Posterior cingulate gyrus (tissue), 11 donors: ENCODE measurements at regions not wholly inside any gene's neighbourhood (a gene's known extent, or its start where the extent isn't known, plus 50 kb on each side); places are given as distances from the start of the nearest gene placed in this dataset.
A peak's percentile ranks its signal among the peaks of the same experiment; 100 is the strongest.
"Not testable (repeated sequence)": the region's sequence is repeated elsewhere in the genome, so short reads cannot be mapped to it uniquely, and the experiment has no call there.

Experiments
- DNase-seq, 10 donors: peaks; one replicate each; pipeline versions ENCODE4 v3.0.0 to v3.0.0-alpha.2; 2020 to 2021; ENCODE audit warnings: mixed read lengths in 3 of 10
- intact Hi-C: fragments of 100-400 bp; cut with DNase I; formaldehyde crosslinking; loops from one replicate; pipeline ENCODE4 v1.15.1; 2023

DNA sequence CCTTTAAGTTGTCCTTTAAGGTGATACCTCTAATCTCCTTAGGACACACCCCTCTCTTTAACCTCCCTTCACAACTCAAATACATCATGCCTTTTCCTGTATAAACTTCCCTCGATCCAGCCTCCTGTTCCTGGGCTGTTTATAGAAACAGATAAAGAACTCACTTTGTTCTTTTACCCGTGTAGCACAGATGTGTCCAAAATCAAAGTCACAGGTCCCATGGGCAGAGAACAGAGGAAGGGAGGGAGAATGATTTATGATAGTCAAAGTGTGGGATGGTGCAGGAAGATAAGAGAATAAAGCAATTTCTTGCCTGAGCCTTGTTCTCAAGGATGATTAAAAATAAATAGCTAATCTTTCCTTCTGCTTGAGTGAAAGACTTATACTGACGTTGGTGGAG lies 50.3 kb upstream of the CABCOCO1 start:
- no peak for DNase-seq
- intact Hi-C loops, result no loop called here

DNA sequence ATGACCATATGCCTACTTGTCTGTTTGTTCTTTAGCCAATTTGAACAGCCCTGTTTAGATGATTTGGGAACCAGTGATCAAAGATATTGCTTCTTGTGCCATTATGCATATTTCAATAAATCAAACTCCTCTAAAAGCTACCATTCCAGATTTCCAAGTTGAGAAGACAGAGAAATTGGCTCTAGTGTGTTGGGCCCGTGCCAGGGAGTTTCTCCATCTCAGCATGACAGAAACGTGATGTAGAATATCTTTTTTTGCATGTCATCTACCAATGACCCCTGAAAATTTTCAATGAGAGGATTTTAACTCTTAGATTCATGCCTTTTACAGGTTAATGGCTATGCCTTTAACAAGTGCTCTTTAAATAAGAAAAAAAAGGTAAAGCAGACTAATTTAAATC lies 50.7 kb upstream of the CABCOCO1 start:
- DNase-seq, result peak in 1 of 10 donors; percentile 53
- intact Hi-C loops, result no loop called here

DNA sequence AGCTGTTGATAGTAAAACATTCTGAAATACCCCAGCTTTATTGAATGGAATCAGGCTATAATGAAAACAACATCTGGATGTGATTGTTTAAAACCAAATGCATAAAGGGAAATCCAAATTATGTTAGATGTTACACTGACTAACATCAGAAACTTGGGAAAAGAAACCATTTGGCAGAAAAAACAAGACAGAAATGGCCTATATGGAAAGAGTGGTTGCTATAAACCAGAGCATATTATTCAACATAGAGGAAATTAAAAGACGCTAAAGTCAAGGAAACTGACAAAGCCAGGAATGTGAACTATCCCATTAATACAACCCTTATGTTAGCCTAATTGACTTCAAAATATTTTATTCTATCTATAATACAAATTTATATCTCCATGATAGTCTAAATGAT lies 53.0 kb upstream of the CABCOCO1 start:
- DNase-seq, result no peak
- intact Hi-C loops, result no loop called here

DNA sequence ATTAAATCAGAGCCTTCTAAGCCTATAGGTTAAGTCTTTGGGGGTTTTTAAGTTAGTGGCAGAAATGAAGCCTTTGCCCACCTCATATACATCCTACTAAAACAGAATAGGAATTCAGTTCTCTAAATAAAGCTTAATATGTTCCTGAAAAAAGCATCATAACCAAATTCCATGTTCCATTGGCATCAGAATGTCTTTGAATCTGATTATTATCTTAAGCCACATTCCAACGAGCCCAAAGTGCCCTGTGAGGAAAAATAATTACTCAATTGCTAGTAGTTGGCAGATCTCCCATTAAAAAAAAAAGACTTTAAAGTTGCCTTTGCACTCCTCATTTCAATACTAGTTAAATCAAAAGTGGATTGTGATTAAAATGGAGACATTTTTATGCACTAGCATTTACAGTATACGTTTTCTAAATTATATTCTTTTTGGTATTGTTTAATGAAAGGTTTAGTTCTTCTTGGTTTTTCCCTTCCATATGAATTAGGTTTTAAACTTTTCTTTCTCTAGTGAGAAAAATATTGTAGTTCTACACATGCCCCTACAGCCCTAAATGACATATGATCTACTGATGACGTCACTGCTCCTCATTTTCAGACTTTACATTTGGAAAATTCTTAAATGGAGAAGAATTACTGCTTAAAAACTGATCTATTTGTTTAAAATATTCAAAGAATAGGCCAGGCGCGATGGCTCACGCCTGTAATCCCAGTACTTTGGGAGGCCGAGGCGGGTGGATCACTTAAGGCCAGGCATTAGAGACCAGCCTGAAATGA lies 54.3 kb upstream of the CABCOCO1 start:
- DNase-seq, result no peak
- intact Hi-C loops, result no loop called here

DNA sequence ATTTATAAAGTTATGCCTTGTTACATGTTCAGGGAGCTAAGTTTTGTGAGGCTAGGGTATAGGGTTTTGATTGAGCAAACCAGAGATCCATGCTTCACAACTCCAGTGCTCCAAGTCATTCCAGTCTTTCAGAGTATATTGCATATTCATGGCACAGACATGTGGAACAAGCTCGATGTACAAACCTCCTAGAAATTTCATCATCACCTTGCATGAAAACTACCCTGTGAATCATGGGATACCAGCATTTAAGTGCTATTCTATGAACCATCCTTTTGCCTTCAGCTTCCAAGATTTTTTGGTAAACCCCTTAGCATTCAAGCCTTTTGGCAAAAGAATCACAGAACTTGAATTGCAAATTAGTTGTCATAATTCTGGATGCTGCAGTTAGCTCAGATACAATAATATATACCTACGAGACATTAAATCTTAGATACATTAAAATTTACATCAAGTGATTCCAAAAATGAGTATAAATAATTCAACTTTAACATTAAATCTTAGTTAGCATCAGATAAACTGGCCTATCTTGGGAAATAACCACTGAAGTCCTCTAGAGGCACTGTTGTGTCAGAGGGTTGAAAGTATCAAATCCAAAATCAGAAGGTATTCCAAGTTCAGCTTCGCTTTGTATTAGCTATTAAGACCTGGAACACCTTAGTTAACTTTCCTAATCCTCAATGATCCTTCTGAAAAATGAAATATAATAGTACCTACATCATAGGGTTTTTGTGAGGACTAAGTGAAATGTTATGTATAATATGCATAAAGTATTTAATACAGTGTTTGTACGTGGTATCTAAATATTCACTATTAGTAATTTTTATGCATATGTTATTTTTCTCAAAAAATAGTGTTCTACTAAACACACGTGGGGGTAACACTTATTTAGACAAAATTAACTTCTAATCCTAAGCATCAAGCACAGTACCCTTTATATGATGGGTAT lies 55.5 kb upstream of the CABCOCO1 start:
- intact Hi-C loops, result no loop called here
- DNase-seq, result no peak

DNA sequence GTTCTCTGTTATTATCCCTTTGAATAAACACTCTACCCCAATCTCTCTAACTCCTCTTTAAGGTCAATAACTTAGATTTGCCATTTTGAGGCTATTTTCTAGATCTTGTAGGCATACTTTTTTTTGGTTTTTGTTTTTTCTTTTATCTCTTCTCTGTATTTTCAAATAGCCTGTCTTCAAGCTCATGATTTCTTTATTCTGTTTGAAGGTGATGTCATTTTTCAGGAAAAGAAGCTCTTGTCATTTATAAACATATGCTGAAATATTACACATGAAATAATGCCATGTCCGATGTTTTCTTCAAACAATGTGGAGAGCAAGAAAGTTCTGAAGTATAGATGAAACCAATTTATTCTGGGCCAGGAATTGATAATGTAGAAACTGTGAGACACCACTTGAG lies 57.5 kb upstream of the CABCOCO1 start:
- DNase-seq, result no peak
- intact Hi-C loops, result no loop called here

DNA sequence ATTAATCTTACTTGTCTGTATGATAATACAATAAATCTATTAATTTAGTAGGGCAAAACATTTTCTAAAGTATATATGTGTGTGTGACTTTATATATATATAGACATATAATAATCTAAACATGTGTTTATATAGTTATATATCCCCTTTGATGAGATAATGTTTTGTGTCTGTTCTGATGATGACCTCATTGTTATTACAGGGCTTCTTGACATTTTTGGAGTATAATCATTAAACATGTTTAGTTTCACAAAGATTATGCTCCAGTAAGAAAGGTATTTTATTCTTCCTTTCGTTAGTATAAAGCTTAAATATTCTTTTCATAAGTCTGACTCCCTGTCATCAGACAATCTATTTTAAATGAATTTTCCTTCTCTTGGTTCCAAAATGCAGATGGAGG lies 62.3 kb upstream of the CABCOCO1 start:
- intact Hi-C loops, result no loop called here
- no peak for DNase-seq

DNA sequence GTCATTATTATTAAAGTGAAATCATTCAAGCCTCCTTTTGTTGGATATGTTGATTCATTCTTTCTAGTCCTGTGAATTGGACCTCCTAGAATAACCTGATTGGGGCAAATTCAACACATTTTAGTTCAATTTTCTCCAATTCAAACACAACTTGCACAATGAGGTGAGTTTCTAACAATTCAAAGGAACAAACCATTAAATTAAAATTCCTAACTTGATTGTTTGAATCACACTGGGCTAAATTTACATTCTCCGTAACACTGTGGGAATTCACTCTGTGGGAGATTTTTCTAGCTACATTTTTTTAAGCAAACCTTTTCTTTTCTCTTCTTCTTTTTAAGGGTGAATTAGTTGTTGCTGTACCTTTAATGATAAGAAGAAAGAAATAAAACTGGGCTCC lies 68.3 kb upstream of the CABCOCO1 start:
- intact Hi-C loops, result no loop called here
- DNase-seq, result no peak

DNA sequence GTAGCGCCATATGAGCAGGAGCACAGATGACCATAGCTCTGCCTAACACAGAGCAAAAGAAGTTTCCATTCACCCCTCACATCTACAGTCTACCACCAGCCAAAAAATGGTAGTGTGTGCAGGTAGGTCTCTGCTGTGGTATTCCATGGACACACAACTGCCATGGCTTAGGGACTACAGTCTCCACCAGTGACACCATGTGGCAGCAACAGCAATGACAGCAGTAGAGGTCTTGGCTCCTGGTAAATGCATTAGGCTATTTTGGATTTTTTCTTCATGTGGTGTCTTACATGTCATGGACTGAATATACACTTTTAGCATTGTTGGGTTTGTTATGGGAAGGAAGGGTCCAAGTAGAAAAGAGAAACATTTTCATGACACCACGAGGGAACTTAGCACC lies 70.1 kb upstream of the CABCOCO1 start:
- intact Hi-C loops, result no loop called here
- no peak for DNase-seq

DNA sequence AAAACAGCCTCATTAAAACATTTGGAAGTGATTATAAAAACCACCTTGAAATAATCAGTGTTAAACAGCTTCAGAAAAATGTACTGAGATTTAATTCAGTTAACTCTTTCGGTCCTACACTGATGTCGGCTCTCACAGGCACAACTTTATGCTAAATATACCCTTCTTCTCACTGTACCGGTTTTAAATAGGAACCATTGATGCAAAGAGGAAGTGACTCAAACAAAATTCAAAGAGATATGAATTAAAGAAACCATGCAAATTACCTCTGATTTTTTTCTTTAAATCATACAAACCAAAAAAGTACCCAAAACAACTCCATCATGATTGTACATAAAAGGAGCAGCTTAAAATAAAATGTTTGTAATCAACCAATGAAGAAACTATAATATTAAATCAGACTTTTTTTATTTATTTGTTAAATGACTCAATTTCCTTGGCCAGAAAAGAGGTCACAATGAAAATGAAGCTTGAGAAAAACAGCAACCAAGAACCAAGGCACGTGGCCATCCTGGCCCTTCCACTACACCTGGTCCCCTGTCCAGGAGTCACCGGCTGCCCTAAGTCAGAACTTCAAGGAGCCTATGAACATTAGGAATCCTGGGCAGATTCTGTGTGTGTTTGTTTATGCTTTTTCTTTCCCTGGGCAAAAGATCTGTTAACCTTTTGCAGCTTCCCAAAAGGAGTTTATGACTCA lies 73.0 kb upstream of the CABCOCO1 start:
- intact Hi-C loops, result no loop called here
- no peak for DNase-seq

DNA sequence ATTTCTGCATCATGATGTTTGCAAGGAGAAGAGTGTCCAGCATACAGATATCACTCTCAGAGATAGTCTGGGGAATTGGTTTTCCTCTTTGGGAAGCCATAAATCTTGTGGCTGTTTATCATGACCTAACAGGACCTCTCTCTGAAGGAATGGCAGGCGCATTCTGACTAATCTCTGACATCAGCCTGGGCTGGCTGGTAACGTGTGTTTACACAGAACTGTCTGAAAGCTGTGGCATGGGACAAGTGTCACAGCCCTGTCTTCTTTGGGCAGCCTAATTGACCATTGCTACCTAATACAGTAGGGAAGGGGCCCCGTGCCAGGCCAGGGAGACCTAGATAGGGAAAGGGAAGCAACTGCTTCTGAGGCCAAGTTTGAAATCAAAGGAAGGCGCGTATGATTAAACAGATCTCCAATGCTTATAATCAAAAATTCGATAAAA lies 73.9 kb upstream of the CABCOCO1 start:
- intact Hi-C loops, result no loop called here
- DNase-seq, result no peak

DNA sequence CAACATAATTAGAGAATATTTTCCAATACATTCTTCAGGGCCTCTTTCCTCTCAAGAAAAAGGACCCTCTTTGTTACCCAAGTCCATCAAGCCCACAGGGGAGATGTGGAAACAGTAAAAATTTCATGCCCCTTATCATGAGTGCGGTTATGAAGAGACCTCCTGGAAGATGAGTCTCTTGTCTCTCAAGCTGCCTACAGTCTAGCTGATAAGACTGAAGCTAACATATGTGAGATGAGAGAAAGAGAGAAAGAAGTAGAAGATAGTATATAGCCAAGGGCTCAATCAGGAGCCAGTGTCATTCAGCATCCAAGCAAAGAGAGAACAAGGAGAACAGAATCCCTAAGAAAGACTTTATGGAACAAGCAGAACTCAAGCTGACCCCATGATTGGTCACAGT lies 75.9 kb upstream of the CABCOCO1 start:
- intact Hi-C loops, result no loop called here
- DNase-seq, result no peak

DNA sequence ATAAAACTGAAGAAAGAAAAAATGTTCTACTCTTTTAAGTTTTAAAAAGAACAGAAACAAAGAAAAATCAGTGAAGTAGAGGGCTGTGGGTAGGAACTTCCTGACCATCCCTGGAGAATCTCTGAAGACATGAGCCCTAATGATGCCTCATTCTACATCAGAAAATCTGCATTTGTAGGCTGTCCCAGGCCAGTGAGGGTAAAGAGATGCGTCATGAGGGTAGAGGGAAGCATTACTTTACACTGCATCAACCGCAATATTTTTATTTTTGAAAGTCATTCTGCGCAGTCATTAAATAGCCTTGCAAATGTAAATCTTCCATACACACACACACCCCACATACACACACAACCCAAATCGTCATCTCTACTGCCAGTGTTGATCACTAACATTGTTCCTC lies 82.1 kb upstream of the CABCOCO1 start:
- DNase-seq, result no peak
- intact Hi-C loops, result no loop called here

DNA sequence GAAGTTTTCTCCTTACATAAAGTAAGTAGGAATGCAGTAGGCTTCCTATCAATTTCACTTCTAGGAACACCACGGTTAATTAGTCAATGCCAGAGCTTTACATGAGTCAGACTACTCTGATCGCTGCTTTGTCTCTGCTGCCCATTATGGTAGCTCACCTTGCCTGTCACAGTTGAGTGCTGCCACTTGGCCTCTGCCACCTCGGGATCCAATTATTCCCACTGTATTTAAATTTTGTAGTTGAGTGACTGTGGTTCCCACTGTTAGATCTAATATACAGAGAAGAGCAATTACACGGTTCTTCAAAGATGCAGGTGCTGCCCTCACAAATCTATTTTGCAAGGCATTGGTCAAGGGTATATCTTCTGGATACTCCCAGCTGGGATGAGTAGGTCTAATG lies 92.5 kb upstream of the CABCOCO1 start:
- DNase-seq, intact Hi-C loops: not testable (repeated sequence)

DNA sequence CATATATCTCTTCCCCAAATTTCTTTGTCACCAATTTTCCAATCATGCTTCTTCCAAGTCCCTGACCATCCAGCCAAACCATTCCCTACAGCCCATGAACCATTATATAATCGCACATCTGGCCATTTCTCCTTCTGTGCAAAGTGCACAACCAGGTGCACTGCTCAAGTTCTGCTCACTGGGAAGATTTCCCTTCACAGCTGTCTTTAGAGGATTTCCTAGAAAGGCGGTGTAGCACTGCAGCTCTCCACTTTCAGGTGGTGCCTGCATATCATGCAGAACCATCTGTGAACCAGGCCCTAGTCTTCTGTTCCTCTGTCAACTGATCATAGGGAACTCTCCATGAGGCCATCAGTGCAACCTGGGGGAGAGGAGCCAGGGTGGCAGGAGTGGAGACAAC lies 95.0 kb upstream of the CABCOCO1 start:
- intact Hi-C loops, result no loop called here
- DNase-seq, result peak in 1 of 10 donors; percentile 43

DNA sequence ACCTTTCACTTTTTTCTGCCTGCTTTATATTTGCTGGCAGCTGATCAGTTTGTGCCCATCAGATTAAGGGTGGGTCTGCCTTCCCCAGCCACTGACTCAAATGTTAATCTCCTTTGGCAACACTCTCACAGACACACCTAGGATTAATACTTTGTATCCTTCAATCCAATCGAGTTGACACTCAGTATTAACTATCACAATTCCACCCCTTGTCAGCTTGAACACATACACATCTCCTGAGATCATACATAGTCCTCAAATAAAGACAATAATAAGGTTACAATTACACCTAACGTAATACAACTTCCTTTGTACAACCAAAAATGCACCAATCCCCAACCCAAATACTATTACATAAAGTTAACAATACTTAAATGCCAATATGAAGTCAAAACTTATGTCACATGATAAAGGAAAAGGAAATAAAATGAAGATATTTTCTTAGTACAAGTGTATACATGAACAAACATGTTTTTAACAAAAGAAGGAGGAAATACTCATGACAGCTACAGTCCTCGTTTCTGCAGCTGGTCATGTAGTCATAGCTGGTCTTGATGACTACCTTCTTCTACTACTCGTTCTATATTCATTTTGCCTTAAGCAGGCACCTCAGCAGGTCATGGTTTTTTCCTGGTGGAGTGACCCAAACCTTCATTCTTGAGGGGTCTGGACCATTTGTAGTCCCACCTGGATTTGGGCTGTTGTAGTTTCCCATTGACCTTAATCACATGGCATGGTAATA lies 96.7 kb upstream of the CABCOCO1 start:
- intact Hi-C loops, result no loop called here
- no peak for DNase-seq

DNA sequence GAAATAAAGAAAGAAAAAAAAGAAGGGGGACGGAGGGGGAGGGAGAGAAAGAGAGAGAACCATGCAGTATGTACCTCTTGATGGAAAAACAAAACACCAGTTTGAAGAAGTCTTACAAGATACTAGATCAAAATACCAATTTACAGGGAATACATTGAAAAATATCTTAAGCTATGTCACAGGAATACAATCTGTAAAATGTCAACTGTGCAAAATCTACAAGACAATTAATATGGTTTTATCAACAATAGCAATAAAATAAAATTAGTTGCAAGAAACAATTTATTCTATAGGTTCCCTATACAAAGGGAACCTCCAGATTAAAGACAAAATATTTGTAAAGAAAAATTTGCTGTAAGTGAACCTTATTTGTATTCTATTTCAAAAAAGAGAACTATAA lies 98.3 kb upstream of the CABCOCO1 start:
- intact Hi-C loops, result no loop called here
- no peak for DNase-seq

DNA sequence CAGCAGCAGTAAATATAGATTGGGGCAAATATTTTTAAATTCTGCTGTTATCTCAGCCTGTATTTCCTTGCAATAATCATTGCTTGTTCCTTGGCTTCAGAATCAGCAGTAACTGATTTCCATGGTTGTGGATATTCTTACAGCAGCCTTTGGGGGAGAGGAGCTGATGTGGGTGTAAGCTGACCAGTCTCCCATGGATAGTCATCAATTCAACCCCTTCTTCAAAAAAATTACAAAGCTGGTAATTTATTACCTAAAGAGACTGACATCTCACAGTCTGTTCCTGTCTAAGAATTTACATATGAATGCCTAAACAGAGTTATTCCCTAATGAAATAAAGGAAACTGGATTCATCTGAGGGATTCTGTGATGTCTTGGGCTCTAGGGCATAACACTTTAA lies 103.1 kb upstream of the CABCOCO1 start:
- no peak for DNase-seq
- intact Hi-C loops, result no loop called here

DNA sequence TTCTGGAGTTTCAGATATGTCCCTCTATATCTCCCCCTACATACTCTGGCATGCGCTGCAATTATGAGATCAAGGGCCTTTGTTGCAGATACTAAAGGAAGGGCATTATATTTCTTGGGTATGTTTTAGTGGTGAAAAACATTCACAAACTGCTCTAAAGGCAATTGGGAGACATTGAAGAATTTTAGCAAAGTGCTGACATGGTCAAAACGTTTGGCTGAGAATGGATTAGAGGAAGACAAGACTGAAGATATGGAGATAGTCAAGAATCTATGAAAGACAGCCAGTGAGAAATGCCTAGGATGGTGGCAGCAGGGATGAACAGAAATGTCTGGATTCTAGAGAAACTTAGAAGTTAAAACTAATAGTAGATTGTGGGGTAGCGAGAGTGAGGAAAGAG lies 104.5 kb upstream of the CABCOCO1 start:
- no peak for DNase-seq
- intact Hi-C loops, result no loop called here

DNA sequence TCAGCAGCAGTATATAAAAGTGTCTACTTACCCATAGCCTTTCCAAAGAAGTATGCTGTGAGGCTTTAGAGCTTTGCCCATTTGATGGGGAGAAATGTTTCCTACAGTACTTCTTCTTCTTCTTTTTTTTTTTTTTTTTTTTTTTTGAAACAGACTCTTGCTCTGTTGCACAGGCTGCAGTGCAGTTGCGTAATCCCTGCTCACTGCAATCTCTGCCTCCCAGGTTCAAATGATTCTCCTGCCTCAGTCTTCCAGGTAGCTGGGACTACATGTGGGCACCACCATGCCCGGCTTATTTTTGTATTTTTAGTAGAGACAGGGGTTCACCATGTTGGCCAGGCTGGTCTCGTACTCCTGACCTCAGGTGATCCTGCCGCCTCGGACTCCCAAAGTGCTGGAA lies 101.7 kb upstream of the TMEM26 start:
- DNase-seq, result peak in 1 of 10 donors; percentile 43
- intact Hi-C loops, result no loop called here

DNA sequence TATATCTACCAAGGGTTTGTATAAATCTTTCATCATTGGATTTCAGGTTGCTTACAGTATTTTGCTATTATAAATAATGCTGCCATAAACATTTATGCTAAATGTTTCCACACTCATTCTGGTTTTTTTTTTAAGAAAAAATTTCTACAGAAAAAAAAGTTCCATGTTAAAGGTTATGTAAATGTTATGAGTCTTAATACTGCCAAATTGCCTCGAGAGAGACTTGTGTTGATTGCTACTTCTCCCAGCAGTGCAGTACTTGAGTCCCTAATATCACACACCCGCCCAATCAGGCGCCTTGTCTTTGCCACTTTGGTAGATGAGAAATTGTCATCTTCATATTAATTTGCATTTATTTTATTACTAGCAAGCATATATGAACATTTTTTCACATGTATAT lies 96.7 kb upstream of the TMEM26 start:
- intact Hi-C loops, result no loop called here
- DNase-seq, result no peak
